Endothelial cell of umbilical vein (primary cell): ENCODE measurements at regions not wholly inside any gene's neighbourhood (a gene's known extent, or its start where the extent isn't known, plus 50 kb on each side); places are given as distances from the start of the nearest gene placed in this dataset.

ENCODE experiments used
- BruUV-seq: library from RNA; stranded (reverse); fragments of 400-500 nt; replicated peaks from 2 replicates; lab custom pipeline; 2021; lab: Mats Ljungman, UMichigan
- CTCF ChIA-PET: fragments of 300-600, 350-600 bp; sonication (Branson Sonifier 250); formaldehyde crosslinking; loops from one replicate; lab custom pipeline; 2021; ENCODE audit warnings: antibody characterized with exemption, inconsistent platforms; lab: Charles Lee
- POLR2A ChIA-PET: fragments of 300-600, 350-600 bp; sonication (Branson Sonifier 250); formaldehyde crosslinking; loops from one replicate; lab custom pipeline; 2021; ENCODE audit warnings: antibody characterized with exemption, inconsistent platforms; lab: Charles Lee
- DNase-seq: peaks from one replicate; pipeline ENCODE4 v3.0.0-alpha.2; 2011; ENCODE audit warnings: low read depth, low spot score
- FAIRE-seq: peaks from 2 replicates; lab custom pipeline; 2011; peaks lifted over from hg19 to GRCh38; lab: Jason Lieb, UNC
- H2AFZ ChIP-seq: 2 replicates; pipeline ENCODE4 v1.6.0; 2012; ENCODE audit warnings: low read depth, low read length, control low read depth, inconsistent platforms
- H3K27ac ChIP-seq: 2 replicates; pipeline ENCODE4 v1.5.1; 2011; ENCODE audit warnings: low read depth, mild to moderate bottlenecking, control low read depth, low read length, moderate library complexity; ENCODE audit not compliant: insufficient read depth
- H3K27me3 ChIP-seq, 2 experiments: 2 replicates each; pipeline versions ENCODE4 v1.6.0 to v1.6.1; 2011; ENCODE audit warnings: low read length in 2 of 2, mixed read lengths in 1 of 2; ENCODE audit not compliant: control insufficient read depth in 2 of 2, insufficient read depth in 2 of 2
- H3K36me3 ChIP-seq, 2 experiments: 2 replicates in 1 of 2; 3 replicates in 1 of 2; pipeline ENCODE4 v1.5.1; 2011; ENCODE audit warnings: low read length in 2 of 2, mild to moderate bottlenecking in 1 of 2, moderate library complexity in 1 of 2; ENCODE audit not compliant: control insufficient read depth in 2 of 2, insufficient read depth in 2 of 2; ENCODE audit errors: extremely low read depth in 1 of 2
- H3K4me1 ChIP-seq: 3 replicates; pipeline ENCODE4 v1.5.1; 2011; ENCODE audit warnings: mild to moderate bottlenecking, low read length; ENCODE audit not compliant: control insufficient read depth, insufficient read depth; ENCODE audit errors: extremely low read depth
- H3K4me2 ChIP-seq: 2 replicates; pipeline ENCODE4 v1.6.1; 2011; ENCODE audit warnings: low read length, control low read depth, mixed read lengths; ENCODE audit not compliant: insufficient read depth
- H3K4me3 ChIP-seq, 3 experiments: fragments of 200-600 bp in 1 of 3; sonication (generic), shearing (Covaris generic) in 1 of 3; replicated peaks in 1 of 3; 2 replicates each; pipeline ENCODE4 v1.5.1; 2011 to 2016; ENCODE audit warnings: control low read depth in 3 of 3, low read length in 3 of 3, mild to moderate bottlenecking in 2 of 3, inconsistent platforms in 1 of 3, low read depth in 1 of 3, moderate library complexity in 1 of 3; ENCODE audit not compliant: insufficient read depth in 1 of 3
- H3K79me2 ChIP-seq: 2 replicates; pipeline ENCODE4 v1.6.0; 2012; ENCODE audit warnings: low read length, inconsistent platforms; ENCODE audit not compliant: control insufficient read depth, insufficient read depth
- H3K9ac ChIP-seq: replicated peaks from 2 replicates; pipeline ENCODE3; 2011; ENCODE audit warnings: low read length, control low read depth; ENCODE audit not compliant: insufficient read depth; ENCODE audit errors: extremely low read depth
- H3K9me1 ChIP-seq: replicated peaks from 3 replicates; pipeline ENCODE4 v1.6.0; 2011; ENCODE audit warnings: mild to moderate bottlenecking, low read length; ENCODE audit not compliant: control insufficient read depth, insufficient read depth; ENCODE audit errors: extremely low read depth
- H3K9me3 ChIP-seq: replicated peaks from 2 replicates; pipeline ENCODE4 v1.5.1; 2012; ENCODE audit warnings: low read length, inconsistent platforms; ENCODE audit not compliant: control insufficient read depth, insufficient read depth
- H4K20me1 ChIP-seq: replicated peaks from 2 replicates; pipeline ENCODE3; 2011; ENCODE audit warnings: mild to moderate bottlenecking, low read length; ENCODE audit not compliant: control insufficient read depth, insufficient read depth; ENCODE audit errors: extremely low read depth
- CTCF ChIP-seq, 2 donors: IDR thresholded peaks; 1 replicate in 1 of 2; 2 replicates in 1 of 2; pipeline ENCODE4 v1.5.1; 2011; ENCODE audit warnings: low read length in 2 of 2, mild to moderate bottlenecking in 2 of 2, moderate library complexity in 2 of 2, control low read depth in 1 of 2, inconsistent platforms in 1 of 2, low read depth in 1 of 2; ENCODE audit not compliant: insufficient read depth in 1 of 2; ENCODE audit errors: extremely low read depth in 1 of 2
- EZH2 ChIP-seq: IDR thresholded peaks from 2 replicates; pipeline ENCODE4 v1.6.1; 2012; ENCODE audit warnings: borderline replicate concordance, low read depth, mild to moderate bottlenecking, moderate library complexity, low read length, inconsistent platforms; ENCODE audit not compliant: severe bottlenecking
- FOS ChIP-seq: IDR thresholded peaks from 2 replicates; pipeline ENCODE4 v1.6.1; 2011; ENCODE audit warnings: mild to moderate bottlenecking, low read length, moderate library complexity, borderline replicate concordance; ENCODE audit not compliant: insufficient read depth
- GATA2 ChIP-seq: IDR thresholded peaks from 2 replicates; pipeline ENCODE4 v1.7.0; 2011; ENCODE audit warnings: low read depth, mild to moderate bottlenecking, moderate library complexity, mixed read lengths, low read length; ENCODE audit not compliant: insufficient read length, insufficient read depth
- JUN ChIP-seq: IDR thresholded peaks from 2 replicates; pipeline ENCODE4 v1.6.1; 2011; ENCODE audit warnings: borderline replicate concordance, low read depth; ENCODE audit not compliant: insufficient read length, insufficient read depth
- MAX ChIP-seq: IDR thresholded peaks from 2 replicates; pipeline ENCODE4 v1.6.1; 2011; ENCODE audit not compliant: insufficient read depth, insufficient read length
- MYC ChIP-seq: IDR thresholded peaks from one replicate; pipeline ENCODE4 v1.6.1; 2011; ENCODE audit warnings: mild to moderate bottlenecking, low read depth, low read length
- POLR2A ChIP-seq: IDR thresholded peaks from 2 replicates; pipeline ENCODE4 v1.6.1; 2012; ENCODE audit warnings: low read depth, mild to moderate bottlenecking, control low read depth, low read length
- POLR2AphosphoS5 ChIP-seq: IDR thresholded peaks from 2 replicates; pipeline ENCODE4 v1.6.1; 2012; ENCODE audit warnings: low read depth, mild to moderate bottlenecking, control low read depth, low read length, moderate library complexity; ENCODE audit not compliant: insufficient read depth
- dilution Hi-C: fragments of 300-500 bp; cut with MboI; formaldehyde crosslinking; loops from one replicate; pipeline ENCODE4 v1.15.0; 2019; ENCODE audit warnings: low sequenced_read_pairs; ENCODE audit not compliant: extremely low pct_ligation_motif_present
- intact Hi-C: fragments of 100-400 bp; cut with micrococcal nuclease; formaldehyde crosslinking; loops from one replicate; pipeline ENCODE4 v1.10.0; 2022

GRCh38 chr3:162842549-162843216 is 1346.1 kb downstream of the OTOL1 start:
- Histone ChIP-seq H3K4me2 (no peak overlapping the region), H3K9me1 (no peaks in the 10 kb centered on the region), H3K36me3 (no peaks in the 10 kb centered on the region), H3K4me3 (no peak overlapping the region), H3K9ac (no peak overlapping the region), H4K20me1 (no peaks in the 10 kb centered on the region), H3K9me3 (peaks cover 2% of the 10 kb centered on the region), H3K79me2 (no peaks in the 10 kb centered on the region), H3K27ac (no peak overlapping the region), H3K4me1 (no peaks in the 10 kb centered on the region), H3K27me3 (no peaks in the 10 kb centered on the region), H2AFZ (no peak overlapping the region)
- FAIRE-seq (no peak), DNase-seq (no peak)
- TF ChIP-seq POLR2A (no peak), EZH2 (no peak), GATA2 (no peak), FOS (no peak), JUN (no peak), CTCF (IDR thresholded peaks at IDR 0.05; ENCODE audit: extremely low read depth in 1 of 2, insufficient read depth in 1 of 2, low read depth in 1 of 2, low read length in 2 of 2) (no peak), MYC (no peak), MAX (no peak), POLR2AphosphoS5 (no peak)
- ChIA-PET CTCF (no interaction called here), POLR2A (no interaction called here)
- intact Hi-C loops (no loop called here), dilution Hi-C loops (no loop called here)
- no TSS peak for BruUV-seq
